ENCODE measurements at regions not wholly inside any gene's neighbourhood (a gene's known extent, or its start where the extent isn't known, plus 50 kb on each side); places are given as distances from the start of the nearest gene placed in this dataset.

GRCh38 chr3:95586754-95587153, 1227.6 kb upstream of the EPHA6 start:
- TF ChIP-seq CTCF (IDR thresholded peaks at IDR 0.05; ENCODE audit: poor library complexity) = no peak
- no peak for TF ChIP-seq EZH2phosphoT487 (IDR thresholded peaks at IDR 0.05; ENCODE audit: low read depth, severe bottlenecking, unreplicated experiment)
